ENCODE measurements at regions not wholly inside any gene's neighbourhood (a gene's known extent, or its start where the extent isn't known, plus 50 kb on each side); places are given as distances from the start of the nearest gene placed in this dataset.

- TF ChIP-seq POLR2A (IDR thresholded peaks at IDR 0.05; ENCODE audit: low read length) (no peak), GATA1 (IDR thresholded peaks at IDR 0.05; ENCODE audit: low read depth, low read length) (no peak)
Observed at GRCh38 chr3:43863966-43864933, 173.5 kb downstream of the ABHD5 start.
